ENCODE measurements at regions not wholly inside any gene's neighbourhood (a gene's known extent, or its start where the extent isn't known, plus 50 kb on each side); places are given as distances from the start of the nearest gene placed in this dataset.

DNA sequence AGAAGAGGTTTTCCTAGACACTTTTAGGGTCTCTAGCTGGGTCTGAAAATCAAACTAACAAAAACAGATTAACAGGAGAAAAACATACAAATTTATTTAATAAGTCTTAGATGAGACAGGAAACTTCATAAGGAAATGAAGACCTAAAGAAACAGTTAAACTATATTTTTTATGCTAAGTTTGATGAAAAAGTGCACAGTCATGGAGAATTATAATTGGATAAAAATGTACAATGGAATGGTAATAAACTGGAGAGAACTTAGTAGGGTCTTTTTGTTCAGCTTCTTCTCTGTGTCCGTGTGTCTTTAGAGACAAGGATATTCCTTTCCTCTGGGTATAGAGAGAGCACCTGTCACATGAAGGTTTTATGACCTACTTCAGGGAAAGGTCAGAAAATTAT lies 323.4 kb downstream of the RAB38 start:
- TF ChIP-seq, protein P1, sequence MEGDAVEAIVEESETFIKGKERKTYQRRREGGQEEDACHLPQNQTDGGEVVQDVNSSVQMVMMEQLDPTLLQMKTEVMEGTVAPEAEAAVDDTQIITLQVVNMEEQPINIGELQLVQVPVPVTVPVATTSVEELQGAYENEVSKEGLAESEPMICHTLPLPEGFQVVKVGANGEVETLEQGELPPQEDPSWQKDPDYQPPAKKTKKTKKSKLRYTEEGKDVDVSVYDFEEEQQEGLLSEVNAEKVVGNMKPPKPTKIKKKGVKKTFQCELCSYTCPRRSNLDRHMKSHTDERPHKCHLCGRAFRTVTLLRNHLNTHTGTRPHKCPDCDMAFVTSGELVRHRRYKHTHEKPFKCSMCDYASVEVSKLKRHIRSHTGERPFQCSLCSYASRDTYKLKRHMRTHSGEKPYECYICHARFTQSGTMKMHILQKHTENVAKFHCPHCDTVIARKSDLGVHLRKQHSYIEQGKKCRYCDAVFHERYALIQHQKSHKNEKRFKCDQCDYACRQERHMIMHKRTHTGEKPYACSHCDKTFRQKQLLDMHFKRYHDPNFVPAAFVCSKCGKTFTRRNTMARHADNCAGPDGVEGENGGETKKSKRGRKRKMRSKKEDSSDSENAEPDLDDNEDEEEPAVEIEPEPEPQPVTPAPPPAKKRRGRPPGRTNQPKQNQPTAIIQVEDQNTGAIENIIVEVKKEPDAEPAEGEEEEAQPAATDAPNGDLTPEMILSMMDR (IDR thresholded peaks at IDR 0.05) = no peak
- no peak for TF ChIP-seq POLR2A (IDR thresholded peaks at IDR 0.05)

All from vagina (tissue), 2 donors.